ENCODE measurements at regions not wholly inside any gene's neighbourhood (a gene's known extent, or its start where the extent isn't known, plus 50 kb on each side); places are given as distances from the start of the nearest gene placed in this dataset.

DNA sequence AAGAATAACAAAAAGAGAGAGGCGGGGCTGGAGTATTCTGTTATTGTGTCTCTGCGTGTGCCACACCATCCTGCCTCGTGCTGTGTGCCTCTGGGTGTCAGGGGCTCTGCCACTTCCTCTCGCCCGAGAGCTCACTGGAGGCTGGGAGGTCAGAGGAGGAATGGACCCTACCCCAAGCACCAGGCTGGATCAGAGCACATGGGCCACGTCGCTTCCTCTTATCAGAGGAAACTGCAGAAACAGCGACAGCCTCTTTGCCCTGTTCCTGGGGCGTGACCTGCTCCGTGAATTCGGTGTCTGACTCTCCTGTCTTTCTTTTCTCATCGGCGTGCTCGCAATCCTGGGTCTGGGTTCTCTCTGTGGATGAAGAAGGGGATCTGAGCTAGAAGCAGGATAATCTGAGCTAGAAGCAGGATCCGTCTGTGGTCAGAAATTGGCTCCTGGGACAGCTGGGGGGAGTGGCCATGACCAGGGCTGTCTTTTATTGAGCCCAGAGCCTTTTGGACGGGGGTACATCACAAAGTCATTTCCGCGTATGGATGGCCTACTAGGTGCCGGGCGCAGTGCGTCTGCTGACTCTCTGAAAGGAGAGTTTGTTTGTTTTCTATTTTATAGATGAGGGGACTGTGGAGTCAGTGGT lies 150.3 kb upstream of the COL5A1 start:
- no peaks in the 10 kb centered on the region for H3K9me3 ChIP-seq (ENCODE audit: insufficient read depth in 2 of 2, low read depth in 1 of 2, low read length in 1 of 2)
- H2BK12ac ChIP-seq (ENCODE audit: low read depth, low read length) = no peak overlapping the region
- no peaks in the 10 kb centered on the region for H4K20me1 ChIP-seq (replicated peaks in 1 of 2; ENCODE audit: control insufficient read depth in 1 of 2, insufficient read depth in 2 of 2, low read length in 2 of 2)
- H3K27ac ChIP-seq (ENCODE audit: low read depth, low read length) = no peak overlapping the region
- H3K23me2 ChIP-seq (ENCODE audit: low read depth, low read length) = no peaks in the 10 kb centered on the region
- H3K79me2 ChIP-seq (ENCODE audit: control insufficient read depth in 1 of 2, insufficient read depth in 2 of 2, low read length in 2 of 2) = no peaks in the 10 kb centered on the region
- no peak overlapping the region for H2BK5ac ChIP-seq (ENCODE audit: low read depth, low read length)
- DNase-seq (ENCODE audit: low read depth in 1 of 2, low spot score in 2 of 2) (no peak), FAIRE-seq (no peak)
- H3K4me3 ChIP-seq (ENCODE audit: extremely low read depth in 1 of 4, insufficient read depth in 2 of 4, low read depth in 3 of 4, low read length in 4 of 4) = no peak overlapping the region
- no peak overlapping the region for H3K23ac ChIP-seq (ENCODE audit: insufficient read length)
- WGBS, 2 experiments (ENCODE audit: extremely low coverage in 1 of 2, insufficient coverage in 1 of 2, insufficient read length in 1 of 2, insufficient replicate concordance in 2 of 2, low coverage in 1 of 2, low lambda C conversion rate in 2 of 2, missing lambda C conversion rate in 1 of 2) = 94% methylated on average over 21 of the region's 21 CpGs; no CpG with 5 or more reads in 1 of the 2 experiments
- no peak overlapping the region for H4K8ac ChIP-seq (ENCODE audit: extremely low read depth, insufficient read depth, low read length)
- no peak overlapping the region for H2BK15ac ChIP-seq (ENCODE audit: low read length)
- peaks cover 0 to 5% (median 0%) of the 10 kb centered on the region in 4 experiments; a peak in 2 of 7 replicates for H3K4me1 ChIP-seq (replicated peaks in 1 of 4; ENCODE audit: control insufficient read depth in 3 of 4, insufficient read depth in 4 of 4, low read length in 3 of 4)
- H3K56ac ChIP-seq (replicated peaks; ENCODE audit: insufficient read length, low read depth, low read length) = no peak overlapping the region
- no peak overlapping the region for H2BK120ac ChIP-seq (replicated peaks; ENCODE audit: low read depth, low read length)
- no peak overlapping the region for H4K91ac ChIP-seq (replicated peaks; ENCODE audit: insufficient read length, low read length)
- no peak overlapping the region for H3K14ac ChIP-seq (ENCODE audit: insufficient read length)
- ChIA-PET POLR2A (ENCODE audit: partially characterized antibody) (no interaction called here), CTCF (ENCODE audit: partially characterized antibody) (interaction anchor here (0.6 to 1.3 kb wide), 4 partner anchors 11 to 142 kb away, joined by 3 to 5 read pairs (median 4); no protein-coding TSS in a partner anchor)
- no peaks in the 10 kb centered on the region for H3K36me3 ChIP-seq (ENCODE audit: control insufficient read depth in 2 of 4, insufficient read depth in 4 of 4, low read length in 3 of 4)
- H2BK20ac ChIP-seq (ENCODE audit: low read length) = no peak overlapping the region
- no peak for TF ChIP-seq CTBP2 (IDR thresholded peaks at IDR 0.05; ENCODE audit: borderline replicate concordance, insufficient read depth, insufficient read length, low read length)
- TF ChIP-seq KDM5A (IDR thresholded peaks at IDR 0.05; ENCODE audit: low read length) = no peak
- no peak for TF ChIP-seq BACH1 (IDR thresholded peaks at IDR 0.05; ENCODE audit: low read length)
- TF ChIP-seq RFX5 (IDR thresholded peaks at IDR 0.05; ENCODE audit: borderline replicate concordance, low read depth, low read length) = no peak
- TF ChIP-seq RNF2 (IDR thresholded peaks at IDR 0.05; ENCODE audit: borderline replicate concordance, low read depth, low read length, missing control alignments, poor library complexity, severe bottlenecking) = no peak
- no peak for TF ChIP-seq CBX8 (IDR thresholded peaks at IDR 0.05; ENCODE audit: borderline replicate concordance, low read depth, low read length)
- TF ChIP-seq PHF8 (conservative IDR thresholded peaks at IDR 0.05; ENCODE audit: low read depth, low read length) = no peak
- no peak for TF ChIP-seq EGR1 (IDR thresholded peaks at IDR 0.05; ENCODE audit: borderline replicate concordance, low read depth, low read length)
- TF ChIP-seq RBBP5 (IDR thresholded peaks at IDR 0.05; ENCODE audit: borderline replicate concordance, low read depth, low read length) = no peak
- no peak for TF ChIP-seq TAF1 (IDR thresholded peaks at IDR 0.05; ENCODE audit: low read depth, low read length)
- no peak for TF ChIP-seq SP1 (IDR thresholded peaks at IDR 0.05; ENCODE audit: low read depth, low read length)
- TF ChIP-seq TCF12 (IDR thresholded peaks at IDR 0.05; ENCODE audit: low read depth, low read length) = no peak
- no peak for TF ChIP-seq CHD1 (IDR thresholded peaks at IDR 0.05; ENCODE audit: low read depth, low read length)
- H3K9ac ChIP-seq (replicated peaks in 1 of 4; ENCODE audit: extremely low read depth in 1 of 4, low read depth in 3 of 4, low read length in 3 of 4) = no peak overlapping the region
- no peaks in the 10 kb centered on the region; a peak in 1 of 7 replicates for H3K27me3 ChIP-seq (replicated peaks in 1 of 4; ENCODE audit: control insufficient read depth in 3 of 4, extremely low read depth in 1 of 4, insufficient read depth in 3 of 4, low read length in 3 of 4)
- no peaks in the 10 kb centered on the region for H3K79me1 ChIP-seq (ENCODE audit: low read depth, low read length)
- no peak overlapping the region for H3K4ac ChIP-seq (replicated peaks; ENCODE audit: insufficient read length, low read depth, low read length)
- no peak overlapping the region for H3K4me2 ChIP-seq (ENCODE audit: insufficient read depth in 1 of 2, low read depth in 2 of 2, low read length in 2 of 2)
- no peak overlapping the region for H3K18ac ChIP-seq (ENCODE audit: extremely low read depth, low read length)
- no peak overlapping the region for H4K5ac ChIP-seq (ENCODE audit: insufficient read length, low read depth, low read length)
- no peak overlapping the region for H2AK5ac ChIP-seq (ENCODE audit: low read depth, low read length)
- no peak overlapping the region for H2AFZ ChIP-seq (ENCODE audit: low read length)
